Thyroid gland (tissue), 4 donors: ENCODE measurements at regions not wholly inside any gene's neighbourhood (a gene's known extent, or its start where the extent isn't known, plus 50 kb on each side); places are given as distances from the start of the nearest gene placed in this dataset.

Experiments used
- DNase-seq, 2 donors: peaks; one replicate each; pipeline ENCODE4 v3.0.0-alpha.2; 2019
- H3K27ac ChIP-seq, 3 donors: fragments of 200-600 bp; sonication (generic); 1 replicate in 2 of 3; 2 replicates in 1 of 3; pipeline ENCODE4 v1.5.1; 2016 to 2019; ENCODE audit warnings: mild to moderate bottlenecking in 1 of 3, moderate library complexity in 1 of 3
- H3K27me3 ChIP-seq: fragments of 200-600 bp; sonication (generic); one replicate; pipeline ENCODE4 v1.5.1; 2019
- H3K36me3 ChIP-seq, 2 donors: fragments of 200-600 bp; sonication (generic); one replicate each; pipeline ENCODE4 v1.5.1; 2016 to 2019
- H3K4me1 ChIP-seq, 2 donors: fragments of 200-600 bp; sonication (generic); one replicate each; pipeline ENCODE4 v1.5.1; 2017 to 2019
- H3K4me3 ChIP-seq, 3 donors: fragments of 200-600 bp; sonication (generic); replicated peaks in 1 of 3; 1 replicate in 2 of 3; 2 replicates in 1 of 3; pipeline ENCODE4 v1.5.1; 2016; ENCODE audit warnings: mild to moderate bottlenecking in 1 of 3
- H3K9me3 ChIP-seq: fragments of 200-600 bp; sonication (generic); one replicate; pipeline ENCODE4 v1.5.1; 2017
- CTCF ChIP-seq, 6 experiments: fragments of 200-600 bp in 3 of 6; fragments of 450-650 bp in 3 of 6; sonication (generic) in 3 of 6; IDR thresholded peaks; one replicate each; pipeline ENCODE4 v1.5.1; 2016 to 2019; ENCODE audit warnings: antibody characterized with exemption in 6 of 6, mild to moderate bottlenecking in 2 of 6, inconsistent platforms in 1 of 6, moderate library complexity in 1 of 6
- POLR2A ChIP-seq, 2 donors: fragments of 450-650 bp; IDR thresholded peaks; one replicate each; pipeline ENCODE4 v1.6.1; 2017; ENCODE audit warnings: antibody characterized with exemption in 2 of 2, mild to moderate bottlenecking in 2 of 2, moderate library complexity in 1 of 2
- WGBS, 2 donors: methylation state at CpG; one replicate each; pipeline ENCODE4 v1.1.5; 2017; 5-methylcytosine and 5-hydroxymethylcytosine counted together
- intact Hi-C: fragments of 100-400 bp; cut with DNase I; formaldehyde crosslinking; loops from one replicate; pipeline ENCODE4 v1.15.1; 2023

DNA sequence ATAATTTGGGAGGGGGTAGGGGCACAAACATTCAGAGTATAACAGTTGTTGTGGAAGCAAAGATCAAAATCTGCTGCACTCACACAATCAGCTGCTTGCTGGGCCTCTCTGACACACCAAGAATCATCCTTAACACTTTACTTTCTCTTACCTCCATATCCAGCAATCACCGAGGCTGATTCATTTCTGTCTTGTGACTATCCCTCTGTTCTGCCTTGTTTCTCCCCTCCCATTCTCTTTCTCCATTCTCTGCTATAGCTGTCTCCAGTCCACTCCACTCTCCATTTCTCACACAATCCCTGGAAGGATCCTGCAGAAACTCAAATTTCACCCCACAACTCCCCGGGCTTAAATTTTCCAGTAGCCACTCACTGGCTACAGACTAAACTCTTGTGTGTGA is 91.8 kb upstream of the NGF start:
- TF ChIP-seq POLR2A (IDR thresholded peaks at IDR 0.05), result no peak
- TF ChIP-seq CTCF (IDR thresholded peaks at IDR 0.05), result no peak
- WGBS, 2 donors, result 84 to 88% methylated on average over 2 of the region's 2 CpGs
- no peaks in the 10 kb centered on the region for H3K36me3 ChIP-seq

GRCh38 chr1:115429241-115429640 is 91.2 kb upstream of the NGF start:
- no peaks in the 10 kb centered on the region for H3K36me3 ChIP-seq
- intact Hi-C loops, result no loop called here
- no peaks in the 10 kb centered on the region for H3K9me3 ChIP-seq
- DNase-seq, result no peak
- H3K27me3 ChIP-seq, result no peaks in the 10 kb centered on the region
- H3K27ac ChIP-seq, result no peak overlapping the region
- WGBS, 2 donors, result 83 to 93% methylated on average over 2 of the region's 2 CpGs
- H3K4me1 ChIP-seq, result peaks cover 13 to 14% of the 10 kb centered on the region in 2 donors
- no peak for TF ChIP-seq POLR2A (IDR thresholded peaks at IDR 0.05)
- H3K4me3 ChIP-seq, result no peak overlapping the region

More for the DNA sequence above, 91.8 kb upstream of the NGF start:
- Histone ChIP-seq H3K27ac (no peak overlapping the region), H3K4me1 (peaks cover 11 to 12% of the 10 kb centered on the region in 2 donors), H3K27me3 (no peaks in the 10 kb centered on the region), H3K9me3 (no peaks in the 10 kb centered on the region), H3K4me3 (no peak overlapping the region)
- no peak for DNase-seq
- intact Hi-C loops, result no loop called here

GRCh38 chr1:115428676-115429075 is 90.6 kb upstream of the NGF start:
- no peak overlapping the region for H3K4me3 ChIP-seq

GRCh38 chr1:115428256-115428655 is 90.2 kb upstream of the NGF start:
- Histone ChIP-seq H3K4me1 (peaks cover 16 to 23% of the 10 kb centered on the region in 2 donors), H3K9me3 (no peaks in the 10 kb centered on the region), H3K27ac (no peak overlapping the region), H3K4me3 (no peak overlapping the region), H3K27me3 (no peaks in the 10 kb centered on the region), H3K36me3 (no peaks in the 10 kb centered on the region)
- intact Hi-C loops, result no loop called here
- TF ChIP-seq POLR2A (IDR thresholded peaks at IDR 0.05), result no peak
- no peak for TF ChIP-seq CTCF (IDR thresholded peaks at IDR 0.05)
- 83 to 93% methylated on average over 2 of the region's 2 CpGs for WGBS, 2 donors
- DNase-seq, result no peak

More at GRCh38 chr1:115428676-115429075, 90.6 kb upstream of the NGF start:
- intact Hi-C loops, result no loop called here
- H3K4me1 ChIP-seq, result peaks cover 16 to 20% of the 10 kb centered on the region in 2 donors
- H3K27me3 ChIP-seq, result no peaks in the 10 kb centered on the region
- 92 to 100% methylated on average over 1 of the region's 1 CpG for WGBS, 2 donors
- H3K9me3 ChIP-seq, result no peaks in the 10 kb centered on the region
- no peak overlapping the region for H3K27ac ChIP-seq
- DNase-seq, result no peak
- no peak for TF ChIP-seq POLR2A (IDR thresholded peaks at IDR 0.05)
- TF ChIP-seq CTCF (IDR thresholded peaks at IDR 0.05), result no peak
- no peaks in the 10 kb centered on the region for H3K36me3 ChIP-seq

GRCh38 chr1:115426956-115427355 is 88.9 kb upstream of the NGF start:
- DNase-seq, result no peak
- TF ChIP-seq CTCF (IDR thresholded peaks at IDR 0.05) (no peak), POLR2A (IDR thresholded peaks at IDR 0.05) (no peak)
- Histone ChIP-seq H3K27ac (peak overlapping the region; percentile 60 to 77 (median 75)), H3K27me3 (no peaks in the 10 kb centered on the region), H3K9me3 (no peaks in the 10 kb centered on the region), H3K4me1 (peaks cover 16 to 23% of the 10 kb centered on the region in 2 donors), H3K36me3 (no peaks in the 10 kb centered on the region), H3K4me3 (no peak overlapping the region)
- intact Hi-C loops, result no loop called here
- WGBS, 2 donors, result 94 to 97% methylated on average over 5 of the region's 5 CpGs
